ENCODE measurements at regions not wholly inside any gene's neighbourhood (a gene's known extent, or its start where the extent isn't known, plus 50 kb on each side); places are given as distances from the start of the nearest gene placed in this dataset.

- TF ChIP-seq CTCF (IDR thresholded peaks at IDR 0.05), result no peak
- no peak for TF ChIP-seq POLR2A (IDR thresholded peaks at IDR 0.05)
These were observed 721.5 kb downstream of the POM121L12 start for GRCh38 chr7:53756946-53757345.
